Transverse colon (tissue), 4 donors: ENCODE measurements at regions not wholly inside any gene's neighbourhood (a gene's known extent, or its start where the extent isn't known, plus 50 kb on each side); places are given as distances from the start of the nearest gene placed in this dataset.

ENCODE experiments used
- EP300 ChIP-seq: sonication (generic); formaldehyde crosslinking; IDR thresholded peaks from one replicate; pipeline ENCODE4 v1.6.1; 2017; ENCODE audit warnings: antibody characterized with exemption, low read depth
- POLR2A ChIP-seq: fragments of 450-650 bp; IDR thresholded peaks from one replicate; pipeline ENCODE4 v1.6.1; 2016; ENCODE audit warnings: antibody characterized with exemption, mild to moderate bottlenecking, moderate library complexity
- POLR2AphosphoS5 ChIP-seq, 3 donors: sonication (generic); formaldehyde crosslinking; IDR thresholded peaks; one replicate each; pipeline ENCODE4 v1.6.1; 2016; ENCODE audit warnings: antibody characterized with exemption in 3 of 3
- TF ChIP-seq, protein P1 (sequence below), 5 experiments: fragments of 200-600 bp in 3 of 5; fragments of 450-650 bp in 2 of 5; sonication (generic) in 3 of 5; IDR thresholded peaks; 1 replicate in 2 of 5; 2 replicates in 3 of 5; pipeline ENCODE4 v1.5.1; 2016 to 2017; ENCODE audit warnings: antibody characterized with exemption in 5 of 5, inconsistent platforms in 3 of 5, mild to moderate bottlenecking in 2 of 5, moderate library complexity in 1 of 5

- TF ChIP-seq POLR2A (no peak), POLR2AphosphoS5 (IDR thresholded peaks at IDR 0.05) (no peak), EP300 (no peak)
- TF ChIP-seq, protein P1, sequence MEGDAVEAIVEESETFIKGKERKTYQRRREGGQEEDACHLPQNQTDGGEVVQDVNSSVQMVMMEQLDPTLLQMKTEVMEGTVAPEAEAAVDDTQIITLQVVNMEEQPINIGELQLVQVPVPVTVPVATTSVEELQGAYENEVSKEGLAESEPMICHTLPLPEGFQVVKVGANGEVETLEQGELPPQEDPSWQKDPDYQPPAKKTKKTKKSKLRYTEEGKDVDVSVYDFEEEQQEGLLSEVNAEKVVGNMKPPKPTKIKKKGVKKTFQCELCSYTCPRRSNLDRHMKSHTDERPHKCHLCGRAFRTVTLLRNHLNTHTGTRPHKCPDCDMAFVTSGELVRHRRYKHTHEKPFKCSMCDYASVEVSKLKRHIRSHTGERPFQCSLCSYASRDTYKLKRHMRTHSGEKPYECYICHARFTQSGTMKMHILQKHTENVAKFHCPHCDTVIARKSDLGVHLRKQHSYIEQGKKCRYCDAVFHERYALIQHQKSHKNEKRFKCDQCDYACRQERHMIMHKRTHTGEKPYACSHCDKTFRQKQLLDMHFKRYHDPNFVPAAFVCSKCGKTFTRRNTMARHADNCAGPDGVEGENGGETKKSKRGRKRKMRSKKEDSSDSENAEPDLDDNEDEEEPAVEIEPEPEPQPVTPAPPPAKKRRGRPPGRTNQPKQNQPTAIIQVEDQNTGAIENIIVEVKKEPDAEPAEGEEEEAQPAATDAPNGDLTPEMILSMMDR (IDR thresholded peaks at IDR 0.05) = no peak
Observed at GRCh38 chr12:92417373-92417772, 271.7 kb upstream of the BTG1 start.
